ENCODE measurements at regions not wholly inside any gene's neighbourhood (a gene's known extent, or its start where the extent isn't known, plus 50 kb on each side); places are given as distances from the start of the nearest gene placed in this dataset.

DNA sequence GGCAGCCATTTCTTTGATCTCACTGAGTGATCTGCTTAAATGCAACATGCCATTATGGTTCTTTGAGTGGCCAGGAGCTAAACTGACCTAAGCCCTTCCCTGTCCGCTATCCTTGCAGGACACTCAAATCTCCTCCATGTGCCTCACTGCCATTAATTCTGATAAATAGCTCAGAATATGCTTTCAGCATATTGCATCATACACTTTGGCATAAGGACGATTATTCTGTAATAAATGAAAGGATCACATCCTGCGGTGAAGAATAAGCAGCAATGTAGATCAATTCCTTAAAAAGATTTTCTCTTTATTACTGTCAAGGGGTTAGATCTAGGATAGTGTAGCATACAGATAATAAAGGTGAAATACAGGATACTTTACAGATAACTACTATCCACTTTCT, 231.8 kb upstream of the CTBP2 start:
- no peaks in the 10 kb centered on the region for H4K20me1 ChIP-seq (ENCODE audit: insufficient read depth)
- CTCF ChIA-PET, result no interaction called here
- ATAC-seq, result no peak
- no peaks in the 10 kb centered on the region for H3K36me3 ChIP-seq (ENCODE audit: control insufficient read depth in 1 of 2, insufficient read depth in 2 of 2, low read length in 2 of 2)
- no peaks in the 10 kb centered on the region for H3K9me2 ChIP-seq (ENCODE audit: insufficient read depth)
- H3K4me3 ChIP-seq (replicated peaks in 1 of 2; ENCODE audit: low read depth in 1 of 2, low read length in 2 of 2), result no peak overlapping the region
- no peak overlapping the region for H3K27ac ChIP-seq (ENCODE audit: low read depth, low read length)
- H3K4me2 ChIP-seq (ENCODE audit: low read length), result no peak overlapping the region
- POLR2A ChIA-PET, result no interaction called here
- no TSS peak for BruUV-seq (replicated peaks)
- RAD21 ChIA-PET (ENCODE audit: low non-redundant PET in 1 of 2, low total read pairs in 2 of 2, uncharacterized antibody in 2 of 2, unreplicated experiment in 2 of 2), result no interaction called here
- H3K79me2 ChIP-seq (ENCODE audit: insufficient read depth, low read length), result no peaks in the 10 kb centered on the region
- intact Hi-C loops (cut with micrococcal nuclease), result no loop called here
- no peaks in the 10 kb centered on the region for H3K27me3 ChIP-seq (ENCODE audit: insufficient read depth, low read length)
- H2AFZ ChIP-seq (ENCODE audit: low read depth, low read length, poor library complexity, severe bottlenecking), result no peak overlapping the region
- no peak for DNase-seq (ENCODE audit: low read depth, low spot score)
- no peaks in the 10 kb centered on the region for H3K4me1 ChIP-seq (ENCODE audit: control insufficient read depth in 1 of 2, insufficient read depth in 2 of 2, low read length in 2 of 2)
- H3K9me3 ChIP-seq (ENCODE audit: control insufficient read depth in 1 of 2, insufficient read depth in 1 of 2, low read depth in 1 of 2, low read length in 2 of 2), result peaks cover 6 to 8% of the 10 kb centered on the region in 2 experiments; a peak in 2 of 4 replicates
- no peak overlapping the region for H3K9ac ChIP-seq (ENCODE audit: low read length)
- TF ChIP-seq SRF (IDR thresholded peaks at IDR 0.05; ENCODE audit: low read depth), result no peak
- TF ChIP-seq CEBPB (IDR thresholded peaks at IDR 0.05; ENCODE audit: low read depth), result peak; percentile 87
- TF ChIP-seq ZBTB33 (IDR thresholded peaks at IDR 0.05; ENCODE audit: extremely low read depth, insufficient replicate concordance, low read length), result no peak
- peak; percentile 38; the same call in 1 of the 2 replicates for TF ChIP-seq CBX3 (IDR thresholded peaks at IDR 0.05; ENCODE audit: low read depth)
- TF ChIP-seq, protein P1, sequence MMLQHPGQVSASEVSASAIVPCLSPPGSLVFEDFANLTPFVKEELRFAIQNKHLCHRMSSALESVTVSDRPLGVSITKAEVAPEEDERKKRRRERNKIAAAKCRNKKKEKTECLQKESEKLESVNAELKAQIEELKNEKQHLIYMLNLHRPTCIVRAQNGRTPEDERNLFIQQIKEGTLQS (IDR thresholded peaks at IDR 0.05), result no peak
- TF ChIP-seq ZNF274 (IDR thresholded peaks at IDR 0.05; ENCODE audit: low read depth, low read length), result no peak
- no peak for TF ChIP-seq ELF1 (IDR thresholded peaks at IDR 0.05; ENCODE audit: borderline replicate concordance, low read depth)
- no peak for TF ChIP-seq EGR1 (IDR thresholded peaks at IDR 0.05; ENCODE audit: low read depth)
- no peak for TF ChIP-seq TCF7L2 (IDR thresholded peaks at IDR 0.05; ENCODE audit: borderline replicate concordance, extremely low read depth, insufficient read depth, insufficient read length)
- TF ChIP-seq RAD21 (IDR thresholded peaks at IDR 0.05; ENCODE audit: low read depth), result no peak
- TF ChIP-seq ZFX (IDR thresholded peaks at IDR 0.05), result no peak
- TF ChIP-seq JUND (IDR thresholded peaks at IDR 0.05), result no peak
- TF ChIP-seq EZH2phosphoT487 (IDR thresholded peaks at IDR 0.05; ENCODE audit: borderline replicate concordance), result no peak
- TF ChIP-seq EZH2 (IDR thresholded peaks at IDR 0.05), result no peak
- peak; percentile 52 for TF ChIP-seq MAX (IDR thresholded peaks at IDR 0.05)

Measured in HCT116 (cell line).